ENCODE measurements at regions not wholly inside any gene's neighbourhood (a gene's known extent, or its start where the extent isn't known, plus 50 kb on each side); places are given as distances from the start of the nearest gene placed in this dataset.
"Not testable (repeated sequence)": the region's sequence is repeated elsewhere in the genome, so short reads cannot be mapped to it uniquely, and the experiment has no call there.

- no peak for DNase-seq
Measured at GRCh38 chr7:29619111-29619510, 55.5 kb downstream of the PRR15 start.

- no peak for DNase-seq
Measured at GRCh38 chr7:29619848-29620555, 56.4 kb downstream of the PRR15 start.

DNA sequence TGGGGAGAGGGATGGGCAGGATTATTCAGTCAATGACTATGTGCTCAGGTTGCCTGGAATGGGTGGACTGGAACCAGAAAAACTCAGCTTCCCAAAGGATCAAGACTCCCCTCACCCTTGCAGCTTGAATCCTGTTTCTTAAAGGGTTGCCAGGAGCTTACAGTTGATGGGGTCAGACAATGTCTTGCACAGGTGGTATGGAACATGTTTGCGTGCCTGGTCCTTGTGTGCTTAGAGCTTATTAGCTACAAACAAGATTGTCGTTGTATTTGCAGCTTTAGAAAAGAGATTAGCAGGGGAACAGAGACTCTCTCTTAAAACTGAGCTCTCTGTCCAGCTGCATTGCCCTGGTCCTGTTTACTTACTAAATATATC lies 56.9 kb downstream of the PRR15 start:
- no peak for DNase-seq

- peak; percentile 30 for DNase-seq
Measured at GRCh38 chr7:29622335-29623265, 59.0 kb downstream of the PRR15 start.

- no peak for DNase-seq
Measured at GRCh38 chr7:29623973-29624372, 60.3 kb downstream of the PRR15 start.

DNA sequence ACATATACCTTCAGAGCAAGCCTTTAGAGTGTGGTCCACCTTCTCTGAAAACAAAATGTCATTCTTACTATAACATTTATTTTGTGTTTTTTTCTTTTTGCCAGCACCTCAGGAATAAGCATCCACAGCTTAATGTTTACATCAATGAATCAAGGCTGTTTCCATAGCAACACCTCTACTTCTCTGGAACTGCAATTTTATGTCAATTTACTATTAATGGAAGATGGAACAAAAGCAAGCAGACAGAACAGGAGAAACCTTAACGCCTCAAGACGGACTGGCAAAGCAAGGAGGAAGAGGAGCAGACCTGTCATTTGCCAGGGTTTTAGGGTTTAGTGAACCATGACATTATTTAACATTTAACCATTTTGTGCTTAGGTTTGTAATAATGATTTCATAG lies 63.1 kb downstream of the PRR15 start:
- DNase-seq: no peak

DNA sequence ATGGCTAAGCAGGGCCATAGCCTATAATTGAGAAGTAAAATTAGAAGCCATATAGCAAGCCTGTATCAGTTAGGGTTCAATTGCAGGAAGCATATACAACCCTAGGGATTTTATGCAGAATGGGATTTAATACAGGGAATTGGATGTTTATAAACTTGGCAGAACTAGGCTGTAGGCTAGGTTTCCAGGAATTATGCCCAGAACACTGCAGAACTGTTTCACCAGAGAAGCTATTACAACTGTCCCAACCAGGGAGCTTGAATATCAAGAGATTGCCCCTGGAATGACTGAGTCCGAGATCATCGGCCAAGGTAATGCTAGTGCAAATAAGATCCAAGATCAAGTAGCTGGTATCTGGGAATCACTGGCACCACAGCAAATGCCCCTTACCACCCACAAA lies 64.0 kb downstream of the PRR15 start:
- DNase-seq: no peak

- no peak for DNase-seq
Measured at GRCh38 chr7:29629507-29629906, 65.9 kb downstream of the PRR15 start.

DNA sequence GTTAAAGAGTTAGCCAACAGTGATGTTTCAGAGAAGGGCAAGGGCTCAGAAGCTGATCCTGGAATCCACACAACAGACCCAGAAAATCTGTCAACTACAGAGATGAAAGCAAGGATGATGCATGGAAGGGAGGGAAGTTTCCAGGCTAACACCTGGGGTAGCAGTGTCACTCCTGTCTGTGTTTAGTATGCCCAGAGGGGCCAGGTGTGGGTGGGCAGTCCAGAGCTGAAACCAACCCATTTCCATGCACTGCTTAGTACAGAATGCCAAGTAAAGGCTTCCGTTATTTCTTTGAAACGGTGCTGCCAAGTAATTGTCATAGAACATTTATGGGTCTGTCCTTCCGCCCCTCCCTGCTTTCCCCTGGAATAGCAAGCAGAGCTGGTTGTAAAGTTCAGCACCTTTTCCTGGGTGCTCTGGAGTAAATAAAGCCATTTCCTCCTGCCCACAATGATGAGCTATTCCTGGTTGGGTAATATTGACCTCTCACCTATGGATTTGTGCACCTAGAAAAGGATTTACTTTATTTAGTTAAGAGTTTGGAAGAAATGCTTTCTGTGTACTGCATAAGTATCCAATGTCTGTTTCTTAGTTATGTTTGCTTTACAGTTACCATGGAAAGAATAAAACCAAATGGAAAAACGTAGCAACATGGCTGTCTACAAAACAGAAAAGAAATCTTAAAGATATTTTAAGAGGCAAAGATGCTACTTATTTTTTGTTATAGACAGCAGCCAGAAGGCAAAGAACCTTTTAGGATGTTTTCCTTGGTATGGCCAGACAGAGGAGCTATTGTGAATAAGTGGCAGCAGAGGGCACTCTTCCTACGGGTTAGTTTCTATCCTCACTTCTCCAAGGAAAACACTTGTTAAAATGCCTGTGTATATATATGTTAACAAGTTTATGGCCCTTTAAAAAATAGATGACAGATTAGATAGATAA lies 71.7 kb downstream of the PRR15 start:
- peak; percentile 67 for DNase-seq

DNA sequence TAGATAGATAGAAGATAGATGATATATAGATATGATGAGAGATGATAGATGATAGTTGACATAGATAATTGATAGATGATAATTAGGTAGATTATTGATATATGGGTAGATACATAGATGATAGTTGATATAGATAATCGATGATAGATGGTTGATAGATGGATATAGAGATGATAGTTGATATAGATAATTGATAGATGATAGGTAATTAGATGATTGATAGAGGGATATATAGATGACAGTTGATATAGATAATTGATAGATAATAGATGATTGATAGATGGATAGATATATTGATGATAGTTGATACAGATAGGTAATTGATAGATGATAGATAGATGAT lies 72.3 kb downstream of the PRR15 start:
- no peak for DNase-seq

DNA sequence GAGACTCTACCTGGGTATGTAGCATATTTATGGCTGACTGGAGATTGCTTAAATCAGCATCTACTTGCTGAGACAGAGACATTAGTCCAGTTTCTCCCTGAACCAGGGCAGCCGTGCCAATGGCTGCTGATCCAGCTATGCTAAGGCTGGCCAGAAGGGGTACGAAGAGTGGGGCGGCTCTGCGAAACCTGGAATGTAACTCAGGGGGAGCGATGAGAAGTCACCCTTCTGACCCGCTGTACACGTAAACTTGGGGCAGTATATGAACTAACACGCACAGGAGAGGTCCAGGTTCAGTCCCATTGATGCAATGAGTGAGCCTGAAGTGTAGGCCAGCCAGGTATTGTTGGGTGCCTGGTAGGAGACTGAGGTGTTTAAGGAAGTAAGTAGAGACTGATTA lies 73.7 kb downstream of the PRR15 start:
- DNase-seq: no peak

- not testable (repeated sequence) for DNase-seq
Measured at GRCh38 chr7:29638841-29639240, 75.2 kb downstream of the PRR15 start.

DNA sequence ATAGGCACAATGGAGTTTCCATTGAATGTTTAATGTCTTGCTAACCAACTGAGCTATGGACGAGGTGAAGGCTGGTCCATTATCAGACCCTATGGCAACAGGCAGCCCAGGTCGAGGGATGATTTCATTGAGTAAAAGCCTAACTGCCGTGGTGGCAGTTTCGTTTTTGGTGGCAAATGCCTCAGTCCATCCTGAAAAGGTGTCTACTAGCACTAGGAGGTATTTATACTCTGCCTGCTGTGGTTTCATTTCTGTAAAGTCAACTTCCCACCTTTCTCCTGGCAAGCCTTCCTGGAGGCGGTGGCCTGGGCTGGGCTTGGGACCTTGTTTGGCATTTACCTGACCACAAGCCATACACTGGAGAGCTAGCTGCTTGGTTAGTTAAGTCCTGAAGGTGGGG lies 75.8 kb downstream of the PRR15 start:
- DNase-seq: no peak

DNA sequence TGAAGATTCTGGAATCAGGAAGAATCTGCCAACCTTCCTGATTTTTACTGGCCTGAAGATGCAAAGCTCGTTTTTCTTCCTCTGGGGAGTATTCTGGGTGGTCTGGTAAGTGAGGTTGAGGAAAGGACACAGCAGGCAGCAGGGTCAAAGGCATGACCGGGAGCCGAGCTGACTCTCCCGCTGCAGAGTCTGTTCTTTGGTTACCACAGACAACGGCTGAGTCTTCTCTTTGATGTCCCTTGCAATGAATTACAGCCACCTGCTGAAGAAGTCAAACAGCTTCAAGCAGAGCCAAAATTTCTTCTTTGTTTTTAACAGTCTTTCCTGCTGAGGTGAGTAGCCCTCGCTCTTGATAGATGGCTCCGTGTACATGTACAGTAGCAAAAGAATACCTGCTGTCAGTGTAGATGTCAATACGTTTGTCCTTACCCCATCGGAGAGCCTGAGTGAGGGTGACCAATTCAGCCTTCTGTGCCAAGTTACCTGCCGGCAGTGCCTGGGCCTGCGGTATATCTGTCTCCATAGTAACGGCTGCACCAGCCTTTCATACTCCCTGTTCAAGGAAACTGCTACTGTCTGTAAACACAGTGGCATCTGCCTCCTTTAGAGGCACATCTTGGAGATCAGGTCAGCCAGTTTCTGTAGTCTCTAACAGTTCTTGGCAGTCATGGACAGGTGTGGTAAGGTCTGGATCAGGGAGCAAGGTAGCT lies 76.4 kb downstream of the PRR15 start:
- no peak for DNase-seq

DNA sequence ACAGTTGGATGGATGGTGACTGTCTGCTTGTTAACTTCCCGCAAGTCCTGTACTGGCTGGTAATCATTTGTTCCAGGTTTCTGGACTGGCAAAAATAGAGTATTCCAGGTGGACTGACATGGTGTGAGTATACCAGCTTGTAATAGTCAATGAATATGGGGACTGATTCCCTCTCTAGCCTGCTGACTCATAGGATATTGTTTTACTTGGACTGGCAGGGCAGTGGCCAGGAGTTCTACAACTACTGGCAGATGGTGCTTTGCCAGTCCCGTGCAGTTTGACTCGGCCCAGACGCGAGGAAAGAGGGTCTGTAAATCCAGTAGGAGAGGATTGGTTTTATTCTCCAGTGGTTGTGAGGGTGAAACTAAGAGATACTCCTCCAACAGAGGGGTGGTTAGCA lies 78.0 kb downstream of the PRR15 start:
- DNase-seq: no peak

DNA sequence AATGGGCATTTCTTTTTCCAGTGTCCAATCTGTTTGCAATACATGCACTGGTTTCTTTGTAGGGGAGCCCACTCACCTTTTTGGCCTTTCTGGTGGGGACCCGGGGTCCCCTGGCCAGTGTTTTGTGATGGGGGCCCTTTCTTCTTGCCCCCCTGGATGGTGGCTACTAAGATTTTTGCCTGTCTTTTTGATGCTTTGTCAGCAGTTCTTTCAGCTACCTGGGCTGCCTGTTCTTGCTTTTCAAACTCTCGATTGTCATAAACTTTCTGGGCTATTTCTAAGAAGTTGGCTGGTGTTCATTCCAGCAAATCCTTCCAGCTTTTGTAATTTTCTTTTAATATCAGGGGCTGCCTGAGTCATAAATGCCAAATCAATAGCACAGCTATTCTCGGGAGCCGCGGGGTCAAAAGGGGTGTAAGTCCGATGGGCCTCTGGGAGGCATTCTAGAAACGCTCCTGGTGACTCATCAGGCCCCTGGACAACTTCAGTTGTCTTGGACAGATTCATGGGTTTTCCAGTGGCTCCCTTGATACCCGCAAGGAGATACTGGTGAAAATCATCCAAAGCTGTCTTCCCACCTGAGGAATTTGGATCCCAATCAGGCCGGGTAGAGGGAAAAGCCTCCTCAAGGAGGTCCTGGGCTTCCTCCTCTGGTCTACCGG lies 79.0 kb downstream of the PRR15 start:
- DNase-seq: no peak

DNA sequence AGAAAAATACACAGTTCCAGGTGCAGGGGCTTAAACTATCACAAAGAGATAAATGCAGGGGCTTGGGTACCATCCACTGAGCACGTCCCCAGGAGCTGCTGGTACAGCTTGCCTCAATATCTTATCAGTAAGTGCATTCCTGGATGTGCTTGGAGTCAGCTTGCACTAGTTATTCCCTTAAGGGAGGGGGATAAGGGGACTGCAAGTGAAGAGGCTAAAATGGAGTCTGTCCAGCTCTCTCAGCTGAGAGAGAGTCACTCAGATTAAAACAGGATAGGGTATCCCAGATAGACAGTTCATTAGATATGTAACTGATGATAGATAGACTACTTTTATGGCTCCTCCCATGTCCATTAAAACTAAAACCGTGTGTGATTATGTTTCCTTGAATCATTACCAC lies 82.5 kb downstream of the PRR15 start:
- DNase-seq: not testable (repeated sequence)

DNA sequence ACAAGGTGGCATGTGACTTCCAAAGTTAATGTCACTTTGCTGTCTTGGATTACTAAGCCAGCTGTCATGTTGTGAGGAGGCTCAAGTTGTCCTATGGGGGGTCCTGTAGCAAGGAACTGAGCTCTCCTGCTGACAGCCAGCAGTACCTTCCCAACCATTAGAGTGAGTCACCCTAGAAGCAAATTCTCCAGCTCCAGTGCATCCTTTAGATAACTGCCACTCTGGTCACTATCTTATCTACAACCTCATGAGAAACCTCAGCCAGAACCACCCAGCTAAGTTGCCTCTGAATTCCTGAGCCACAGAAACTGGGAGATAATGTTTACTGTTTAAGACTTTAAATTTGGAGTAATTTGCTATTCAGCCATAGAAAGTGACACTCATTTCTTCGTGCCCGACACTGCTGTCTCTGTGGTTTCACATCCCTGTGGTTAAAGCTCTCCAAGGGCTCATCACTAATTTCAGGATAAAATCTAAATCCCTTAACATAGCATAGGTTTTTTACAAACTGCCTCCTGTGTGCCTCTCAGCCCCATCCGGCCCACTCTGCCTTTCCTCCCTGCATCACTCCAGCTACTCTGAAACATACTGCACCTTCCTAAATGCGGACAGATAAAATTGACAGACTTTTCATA lies 83.5 kb downstream of the PRR15 start:
- DNase-seq: no peak

DNA sequence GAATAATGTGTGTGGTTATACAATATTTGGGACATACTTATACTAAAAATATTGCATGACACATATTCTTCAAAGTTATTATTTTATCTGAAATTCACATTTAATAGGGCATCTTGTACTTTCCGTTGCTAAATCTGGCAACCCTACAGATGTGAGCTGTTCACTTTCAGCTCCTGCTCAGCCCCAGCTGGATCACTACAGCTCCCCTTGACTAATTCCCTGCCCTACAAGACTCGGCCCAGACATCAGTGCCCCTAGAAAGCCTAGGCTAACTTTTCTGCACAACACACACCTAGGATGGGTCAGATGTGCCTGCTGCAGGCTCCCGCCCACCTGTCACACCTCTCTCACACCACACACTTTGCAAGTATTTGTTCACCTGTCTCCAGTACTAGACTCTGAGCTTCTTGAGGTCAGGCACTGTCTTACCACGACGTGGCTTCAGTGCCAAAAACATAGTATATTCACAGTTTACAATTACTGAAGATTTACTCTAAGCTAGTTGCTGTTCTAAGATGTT lies 84.1 kb downstream of the PRR15 start:
- DNase-seq: not testable (repeated sequence)

GRCh38 chr7:29649028-29649716 lies 85.5 kb downstream of the PRR15 start:
- DNase-seq: no peak

GRCh38 chr7:29649876-29650275 lies 86.2 kb downstream of the PRR15 start:
- DNase-seq: no peak
